HepG2 (cell line): ENCODE measurements at regions not wholly inside any gene's neighbourhood (a gene's known extent, or its start where the extent isn't known, plus 50 kb on each side); places are given as distances from the start of the nearest gene placed in this dataset.

Source experiments
- ATAC-seq: fragments of 200-7000 bp; cut with Tn5 transposase; 3 replicates; pipeline ENCODE4 v1.9.1; 2020; ENCODE audit warnings: mild to moderate bottlenecking, moderate library complexity
- BruUV-seq: library from RNA; stranded (reverse); fragments of 400-500 nt; replicated peaks from 2 replicates; lab custom pipeline; 2021; lab: Mats Ljungman, UMichigan
- CTCF ChIA-PET: fragments of 300-600 bp; formaldehyde crosslinking; extraction: SDS; loops from one replicate; lab custom pipeline; 2021; ENCODE audit warnings: low total read pairs, inconsistent platforms, low intra/inter-chr PET ratio; lab: Yijun Ruan, JAX
- POLR2A ChIA-PET: fragments of 350-600 bp; sonication (Branson Sonifier 250); formaldehyde crosslinking; loops from one replicate; lab custom pipeline; 2020; ENCODE audit warnings: antibody characterized with exemption, inconsistent platforms; lab: Yijun Ruan, JAX
- DNase-seq: peaks from one replicate; pipeline ENCODE4 v3.0.0-alpha.2; 2015; ENCODE audit warnings: low spot score
- FAIRE-seq: peaks from 3 replicates; lab custom pipeline; 2011; peaks lifted over from hg19 to GRCh38; lab: Jason Lieb, UNC
- H2AFZ ChIP-seq: one replicate; pipeline ENCODE4 v1.6.1; 2011; ENCODE audit warnings: low read length, inconsistent platforms
- H3K27ac ChIP-seq: fragments of 300-600 bp; 3 replicates; pipeline ENCODE4 v1.8.0; 2011; ENCODE audit warnings: mixed run types, mild to moderate bottlenecking, mixed read lengths, low read length, inconsistent platforms; ENCODE audit not compliant: insufficient read depth; ENCODE audit errors: extremely low read length
- H3K27me3 ChIP-seq, 2 experiments: fragments of 200-600 bp in 1 of 2; 2 replicates in 1 of 2; 3 replicates in 1 of 2; pipeline versions ENCODE4 v1.6.0 to v1.8.0; 2011; ENCODE audit warnings: low read length in 2 of 2, mild to moderate bottlenecking in 2 of 2, moderate library complexity in 2 of 2, inconsistent platforms in 1 of 2; ENCODE audit not compliant: insufficient read depth in 2 of 2, control insufficient read depth in 1 of 2
- H3K36me3 ChIP-seq, 2 experiments: fragments of 200-600 bp in 1 of 2; replicated peaks in 1 of 2; 2 replicates in 1 of 2; 3 replicates in 1 of 2; pipeline versions ENCODE4 v1.5.1 to v1.8.0; 2011; ENCODE audit warnings: low read length in 2 of 2, inconsistent platforms in 1 of 2; ENCODE audit not compliant: insufficient read depth in 2 of 2, control insufficient read depth in 1 of 2
- H3K4me1 ChIP-seq: 2 replicates; pipeline ENCODE4 v1.5.1; 2012; ENCODE audit warnings: low read length, inconsistent platforms; ENCODE audit not compliant: insufficient read depth
- H3K4me2 ChIP-seq: 2 replicates; pipeline ENCODE4 v1.6.0; 2011; ENCODE audit warnings: low read depth, low read length, inconsistent platforms
- H3K4me3 ChIP-seq, 3 experiments: fragments of 200-600 bp in 1 of 3; sonication (generic), shearing (Covaris generic) in 1 of 3; replicated peaks in 1 of 3; 2 replicates each; pipeline ENCODE4 v1.5.1; 2011 to 2016; ENCODE audit warnings: low read length in 3 of 3, inconsistent platforms in 2 of 3, low read depth in 2 of 3, mild to moderate bottlenecking in 2 of 3, control low read depth in 1 of 3, mixed read lengths in 1 of 3; ENCODE audit not compliant: insufficient read depth in 1 of 3
- H3K79me2 ChIP-seq: one replicate; pipeline ENCODE4 v1.6.1; 2011; ENCODE audit warnings: low read length, inconsistent platforms; ENCODE audit not compliant: insufficient read depth
- H3K9ac ChIP-seq: 2 replicates; pipeline ENCODE4 v1.6.0; 2011; ENCODE audit warnings: mild to moderate bottlenecking, low read depth, low read length, inconsistent platforms; ENCODE audit not compliant: insufficient read depth
- H3K9me3 ChIP-seq: 2 replicates; pipeline ENCODE4 v1.5.1; 2012; ENCODE audit warnings: mild to moderate bottlenecking, low read length
- H4K20me1 ChIP-seq: 2 replicates; pipeline ENCODE4 v1.6.0; 2011; ENCODE audit warnings: inconsistent platforms, mild to moderate bottlenecking, low read length, moderate library complexity; ENCODE audit not compliant: insufficient read depth
- ATRX ChIP-seq: sonication (generic); formaldehyde crosslinking; IDR thresholded peaks from 2 replicates; pipeline ENCODE4 v1.4.0; 2020; ENCODE audit warnings: missing genetic modification reagents, borderline replicate concordance
- IRF1 ChIP-seq: sonication (generic); formaldehyde crosslinking; IDR thresholded peaks from 2 replicates; pipeline ENCODE4 v1.4.0; 2020; ENCODE audit warnings: low read depth, mild to moderate bottlenecking, missing genetic modification reagents
- KDM5B ChIP-seq: sonication (generic); formaldehyde crosslinking; IDR thresholded peaks from 2 replicates; pipeline ENCODE4 v1.4.0; 2020; ENCODE audit warnings: missing genetic modification reagents, mild to moderate bottlenecking, borderline replicate concordance
- KIAA2018 ChIP-seq: sonication (generic); formaldehyde crosslinking; IDR thresholded peaks from 2 replicates; pipeline ENCODE4 v1.5.0; 2020; ENCODE audit warnings: mild to moderate bottlenecking, missing genetic modification reagents, borderline replicate concordance
- KLF16 ChIP-seq, 2 experiments: sonication (generic) in 1 of 2; formaldehyde crosslinking in 1 of 2; IDR thresholded peaks; 2 replicates each; pipeline versions ENCODE4 v1.6.1 to v1.8.0; 2016 to 2023; ENCODE audit warnings: missing genetic modification reagents in 2 of 2, missing compliant biosample characterization in 1 of 2
- NCOA2 ChIP-seq: sonication (generic); formaldehyde crosslinking; IDR thresholded peaks from 2 replicates; pipeline ENCODE4 v1.8.0; 2022; ENCODE audit warnings: inconsistent platforms
- NFE2 ChIP-seq: sonication (generic); formaldehyde crosslinking; IDR thresholded peaks from 2 replicates; pipeline ENCODE4 v1.4.0; 2020; ENCODE audit warnings: missing genetic modification reagents
- SRSF4 ChIP-seq: fragments of 200-400 bp; formaldehyde crosslinking; IDR thresholded peaks from one replicate; pipeline ENCODE4 v1.6.1; 2018; ENCODE audit warnings: mild to moderate bottlenecking, low read depth, low read length, moderate library complexity; ENCODE audit not compliant: poor library complexity, severe bottlenecking
- ZIK1 ChIP-seq: sonication (generic); formaldehyde crosslinking; IDR thresholded peaks from 2 replicates; pipeline ENCODE4 v1.5.0; 2020; ENCODE audit warnings: mild to moderate bottlenecking, low read depth, missing genetic modification reagents, borderline replicate concordance
- ZNF251 ChIP-seq: sonication (generic); formaldehyde crosslinking; IDR thresholded peaks from 2 replicates; pipeline ENCODE4 v1.9.0; 2021; ENCODE audit warnings: mild to moderate bottlenecking, missing genetic modification reagents
- ZNF331 ChIP-seq: sonication (generic); formaldehyde crosslinking; IDR thresholded peaks from 2 replicates; pipeline ENCODE4 v1.4.0; 2020; ENCODE audit warnings: missing genetic modification reagents
- ZNF496 ChIP-seq: sonication (generic); formaldehyde crosslinking; IDR thresholded peaks from 2 replicates; pipeline ENCODE4 v1.8.1; 2023; ENCODE audit warnings: mild to moderate bottlenecking, moderate library complexity, missing genetic modification reagents; ENCODE audit not compliant: insufficient replicate concordance
- ZNF766 ChIP-seq: sonication (generic); formaldehyde crosslinking; IDR thresholded peaks from 2 replicates; pipeline ENCODE4 v1.5.0; 2020; ENCODE audit warnings: missing genetic modification reagents, borderline replicate concordance
- ZNF775 ChIP-seq: sonication (generic); formaldehyde crosslinking; IDR thresholded peaks from 2 replicates; pipeline ENCODE4 v1.4.0; 2020; ENCODE audit warnings: missing genetic modification reagents, mild to moderate bottlenecking, moderate library complexity, borderline replicate concordance
- WGBS: methylation state at CpG from one replicate; pipeline ENCODE4 v1.1.6; 2017; ENCODE audit warnings: low lambda C conversion rate; 5-methylcytosine and 5-hydroxymethylcytosine counted together
- in situ Hi-C: cut with HindIII; loops from 2 replicates; pipeline ENCODE4 v1.10.0; 2017; ENCODE audit warnings: low pct_unique_long_range_greater_than_20kb; ENCODE audit not compliant: extremely low pct_ligation_motif_present
- intact Hi-C: fragments of 100-400 bp; cut with micrococcal nuclease; formaldehyde crosslinking; loops from one replicate; pipeline ENCODE4 v1.10.0; 2022; ENCODE audit not compliant: unreplicated experiment
- TF ChIP-seq, protein P1 (sequence below): sonication (generic); formaldehyde crosslinking; IDR thresholded peaks from 2 replicates; pipeline ENCODE4 v1.4.0; 2020; ENCODE audit warnings: missing genetic modification reagents

GRCh38 chr7:98697083-98697482, 80.0 kb downstream of the NPTX2 start:
- CTCF ChIA-PET, result no interaction called here

More at GRCh38 chr7:98697083-98697482, 80.0 kb downstream of the NPTX2 start:
- no peak overlapping the region for H3K4me3 ChIP-seq
- no peaks in the 10 kb centered on the region for H3K36me3 ChIP-seq
- no peaks in the 10 kb centered on the region for H4K20me1 ChIP-seq
- in situ Hi-C loops (no loop called here), intact Hi-C loops (no loop called here)
- POLR2A ChIA-PET, result no interaction called here
- 45% methylated on average over 2 of the region's 3 CpGs for WGBS
- no peak for DNase-seq
- ATAC-seq, result no peak
- H3K79me2 ChIP-seq, result no peaks in the 10 kb centered on the region
- no peak overlapping the region for H3K27ac ChIP-seq
- no peaks in the 10 kb centered on the region for H3K9me3 ChIP-seq
- H3K4me1 ChIP-seq, result no peaks in the 10 kb centered on the region
- FAIRE-seq, result no peak
- no TSS peak for BruUV-seq
- no peak overlapping the region for H3K9ac ChIP-seq
- H3K4me2 ChIP-seq, result no peak overlapping the region
- H2AFZ ChIP-seq, result no peak overlapping the region
- 0 out of 5 replicates have a peak, but pooled peaks cover 0 to 4% of the 10 kb centered on the region in 2 experiments for H3K27me3 ChIP-seq
- no peak for TF ChIP-seq KLF16 (CRISPR knock-in tag; IDR thresholded peaks at IDR 0.05)
- no peak for TF ChIP-seq NCOA2 (CRISPR knock-in tag)
- TF ChIP-seq, protein P1, sequence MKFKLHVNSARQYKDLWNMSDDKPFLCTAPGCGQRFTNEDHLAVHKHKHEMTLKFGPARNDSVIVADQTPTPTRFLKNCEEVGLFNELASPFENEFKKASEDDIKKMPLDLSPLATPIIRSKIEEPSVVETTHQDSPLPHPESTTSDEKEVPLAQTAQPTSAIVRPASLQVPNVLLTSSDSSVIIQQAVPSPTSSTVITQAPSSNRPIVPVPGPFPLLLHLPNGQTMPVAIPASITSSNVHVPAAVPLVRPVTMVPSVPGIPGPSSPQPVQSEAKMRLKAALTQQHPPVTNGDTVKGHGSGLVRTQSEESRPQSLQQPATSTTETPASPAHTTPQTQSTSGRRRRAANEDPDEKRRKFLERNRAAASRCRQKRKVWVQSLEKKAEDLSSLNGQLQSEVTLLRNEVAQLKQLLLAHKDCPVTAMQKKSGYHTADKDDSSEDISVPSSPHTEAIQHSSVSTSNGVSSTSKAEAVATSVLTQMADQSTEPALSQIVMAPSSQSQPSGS (CRISPR knock-in tag), result no peak
- no peak for TF ChIP-seq ZNF775
- TF ChIP-seq KDM5B (CRISPR knock-in tag), result no peak
- TF ChIP-seq IRF1 (CRISPR knock-in tag), result no peak
- no peak for TF ChIP-seq ZNF496 (CRISPR knock-in tag)
- no peak for TF ChIP-seq ZNF331 (CRISPR knock-in tag)
- TF ChIP-seq ZNF766, result no peak
- no peak for TF ChIP-seq SRSF4
- TF ChIP-seq NFE2, result no peak
- TF ChIP-seq ATRX (CRISPR knock-in tag), result no peak
- TF ChIP-seq ZIK1 (CRISPR knock-in tag), result no peak
- no peak for TF ChIP-seq ZNF251
- no peak for TF ChIP-seq KIAA2018 (CRISPR knock-in tag)
